Ovary (tissue), 7 donors: ENCODE measurements at regions not wholly inside any gene's neighbourhood (a gene's known extent, or its start where the extent isn't known, plus 50 kb on each side); places are given as distances from the start of the nearest gene placed in this dataset.
"Not testable (repeated sequence)": the region's sequence is repeated elsewhere in the genome, so short reads cannot be mapped to it uniquely, and the experiment has no call there.

Source experiments
- DNase-seq, 5 donors: peaks; one replicate each; pipeline ENCODE4 v3.0.0-alpha.2; 2019 to 2020
- H3K27ac ChIP-seq, 2 donors: fragments of 200-600 bp; one replicate each; pipeline versions ENCODE4 v1.5.1 to v1.8.0; 2019 to 2022
- H3K27me3 ChIP-seq: fragments of 200-600 bp; one replicate; pipeline ENCODE4 v1.8.0; 2022
- H3K36me3 ChIP-seq: fragments of 200-600 bp; sonication (generic); one replicate; pipeline ENCODE4 v1.5.1; 2019
- H3K4me1 ChIP-seq: one replicate; pipeline ENCODE4 v1.8.1; 2013; ENCODE audit warnings: mild to moderate bottlenecking, moderate library complexity; ENCODE audit not compliant: insufficient read depth
- H3K4me3 ChIP-seq: fragments of 200-600 bp; sonication (generic); one replicate; pipeline ENCODE4 v1.5.1; 2017
- H3K9me3 ChIP-seq, 2 donors: fragments of 200-600 bp in 1 of 2; sonication (generic) in 1 of 2; one replicate each; pipeline versions ENCODE4 v1.5.1 to v1.8.1; 2013 to 2019; ENCODE audit warnings: mild to moderate bottlenecking in 1 of 2, moderate library complexity in 1 of 2
- CTCF ChIP-seq, 3 donors: fragments of 450-650 bp in 2 of 3; fragments of 200-600 bp in 1 of 3; IDR thresholded peaks; one replicate each; pipeline versions ENCODE4 v1.5.1 to v1.8.0; 2016 to 2022; ENCODE audit warnings: antibody characterized with exemption in 3 of 3, mild to moderate bottlenecking in 1 of 3
- EP300 ChIP-seq: sonication (generic); formaldehyde crosslinking; IDR thresholded peaks from one replicate; pipeline ENCODE4 v1.6.1; 2017; ENCODE audit warnings: antibody characterized with exemption
- POLR2A ChIP-seq: fragments of 450-650 bp; IDR thresholded peaks from one replicate; pipeline ENCODE4 v1.6.1; 2017; ENCODE audit warnings: antibody characterized with exemption, mild to moderate bottlenecking, moderate library complexity
- WGBS, 3 donors: extraction: QIAGEN DNeasy Blood & Tissue Kit in 1 of 3; methylation state at CpG; one replicate each; pipeline versions ENCODE4 v1.1.5 to v1.1.7; 2013 to 2017; 5-methylcytosine and 5-hydroxymethylcytosine counted together
- intact Hi-C, 4 donors: fragments of 100-400 bp; cut with DNase I; formaldehyde crosslinking; loops; one replicate each; pipeline versions ENCODE4 v1.11.0 to v1.15.1; 2022 to 2023
- donor health status: DM: no; HTN: no; CAD: no; lungs with moderate emphysema.
- donor health status: DM: no; HTN: no; CAD: no.
- donor health status: Bipolar disorder and iron deficiency.
- donor health status: DM: no; HTN: no; CAD: no.
- donor health status: DM: yes; HTN: yes; CAD: no.

GRCh38 chr2:35125278-35125677, 1230.3 kb upstream of the CRIM1 start:
- TF ChIP-seq EP300 (no peak), POLR2A (no peak), CTCF (IDR thresholded peaks at IDR 0.05) (no peak)
- DNase-seq: no peak
- 92 to 96% (median 95%) methylated on average over 4 of the region's 4 CpGs for WGBS, 3 donors
- Histone ChIP-seq H3K36me3 (no peaks in the 10 kb centered on the region), H3K4me3 (no peak overlapping the region), H3K27me3 (no peaks in the 10 kb centered on the region), H3K4me1 (no peaks in the 10 kb centered on the region), H3K9me3 (no peaks in the 10 kb centered on the region), H3K27ac (no peak overlapping the region)
- intact Hi-C loops: no loop called here

- no peak overlapping the region for H3K4me3 ChIP-seq
- no peaks in the 10 kb centered on the region for H3K9me3 ChIP-seq
- no peaks in the 10 kb centered on the region for H3K36me3 ChIP-seq
- intact Hi-C loops: no loop called here
- no peaks in the 10 kb centered on the region for H3K4me1 ChIP-seq
- TF ChIP-seq CTCF (IDR thresholded peaks at IDR 0.05): no peak
- TF ChIP-seq POLR2A: no peak
- no peak for TF ChIP-seq EP300
- H3K27ac ChIP-seq: no peak overlapping the region
- no peaks in the 10 kb centered on the region for H3K27me3 ChIP-seq
- no peak for DNase-seq
Observed at GRCh38 chr2:35116151-35116550, 1239.4 kb upstream of the CRIM1 start.

- Histone ChIP-seq H3K4me1 (no peaks in the 10 kb centered on the region), H3K36me3 (no peaks in the 10 kb centered on the region), H3K4me3 (no peak overlapping the region), H3K27ac (no peak overlapping the region), H3K27me3 (no peaks in the 10 kb centered on the region), H3K9me3 (no peaks in the 10 kb centered on the region)
- intact Hi-C loops: no loop called here
- DNase-seq: no peak
- 80 to 90% (median 85%) methylated on average over 2 of the region's 2 CpGs for WGBS, 3 donors
- no peak for TF ChIP-seq CTCF (IDR thresholded peaks at IDR 0.05)
- no peak for TF ChIP-seq POLR2A
- TF ChIP-seq EP300: no peak
Observed at GRCh38 chr2:35114765-35115164, 1240.8 kb upstream of the CRIM1 start.

DNA sequence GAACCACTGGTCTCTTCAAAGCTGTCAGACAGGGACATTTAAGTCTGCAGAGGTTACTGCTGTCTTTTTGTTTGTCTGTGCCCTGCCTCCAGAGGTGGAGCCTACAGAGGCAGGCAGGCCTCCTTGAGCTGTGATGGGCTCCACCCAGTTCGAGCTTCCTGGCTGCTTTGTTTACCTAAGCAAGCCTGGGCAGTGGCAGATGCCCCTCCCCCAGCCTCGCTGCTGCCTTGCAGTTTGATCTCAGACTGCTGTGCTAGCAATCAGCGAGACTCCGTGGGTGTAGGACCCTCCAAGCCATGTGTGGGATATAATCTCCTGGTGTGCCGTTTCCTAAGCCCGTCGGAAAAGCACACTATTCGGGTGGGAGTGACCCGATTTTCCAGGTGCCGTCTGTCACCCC, 1243.2 kb upstream of the CRIM1 start:
- H3K4me1 ChIP-seq, H3K27ac ChIP-seq, H3K36me3 ChIP-seq, DNase-seq, H3K9me3 ChIP-seq, H3K4me3 ChIP-seq, intact Hi-C loops, H3K27me3 ChIP-seq: not testable (repeated sequence)
- WGBS, 3 donors: 75 to 92% (median 83%) methylated on average over 5 to 10 of the region's 10 CpGs

DNA sequence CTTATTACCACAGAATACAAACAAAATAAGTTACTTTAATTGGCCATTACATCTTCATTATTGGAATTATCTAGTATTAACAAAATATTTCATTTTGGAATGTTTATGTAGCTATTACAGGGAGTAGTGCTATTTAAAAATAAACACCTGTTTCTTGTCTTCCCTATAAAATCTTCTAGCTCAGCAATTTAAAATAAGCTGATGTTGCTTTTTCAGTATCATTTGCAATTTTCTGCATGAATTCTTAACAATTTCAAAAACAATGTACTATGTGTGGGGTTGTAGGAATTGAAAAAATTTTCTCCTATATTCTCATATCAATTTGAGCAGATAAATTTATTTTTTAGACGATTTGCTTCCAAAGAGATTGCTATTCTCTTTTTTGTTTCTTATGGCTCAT, 1251.3 kb upstream of the CRIM1 start:
- no peaks in the 10 kb centered on the region for H3K4me1 ChIP-seq
- no peaks in the 10 kb centered on the region for H3K9me3 ChIP-seq
- DNase-seq: no peak
- 8 to 25% (median 10%) methylated on average over 1 of the region's 1 CpG for WGBS, 3 donors
- no peak overlapping the region for H3K4me3 ChIP-seq
- no peak overlapping the region for H3K27ac ChIP-seq
- intact Hi-C loops: no loop called here
- TF ChIP-seq EP300 (no peak), CTCF (IDR thresholded peaks at IDR 0.05) (no peak), POLR2A (no peak)
- H3K36me3 ChIP-seq: no peaks in the 10 kb centered on the region
- no peaks in the 10 kb centered on the region for H3K27me3 ChIP-seq
